Sigmoid colon (tissue), 4 donors: ENCODE measurements at regions not wholly inside any gene's neighbourhood (a gene's known extent, or its start where the extent isn't known, plus 50 kb on each side); places are given as distances from the start of the nearest gene placed in this dataset.

ENCODE experiments used
- POLR2A ChIP-seq, 2 donors: fragments of 450-650 bp; IDR thresholded peaks; one replicate each; pipeline ENCODE4 v1.6.1; 2016; ENCODE audit warnings: antibody characterized with exemption in 2 of 2, mild to moderate bottlenecking in 2 of 2, moderate library complexity in 2 of 2
- POLR2AphosphoS5 ChIP-seq, 4 donors: sonication (generic); formaldehyde crosslinking; IDR thresholded peaks; one replicate each; pipeline ENCODE4 v1.6.1; 2017; ENCODE audit warnings: antibody characterized with exemption in 4 of 4
- TF ChIP-seq, protein P1 (sequence below), 4 experiments: fragments of 450-650 bp in 3 of 4; fragments of 200-600 bp in 1 of 4; IDR thresholded peaks; one replicate each; pipeline ENCODE4 v1.5.1; 2016 to 2019; ENCODE audit warnings: antibody characterized with exemption in 4 of 4, mild to moderate bottlenecking in 3 of 4, moderate library complexity in 2 of 4

GRCh38 chr13:111971891-111972780, 94.8 kb upstream of the SOX1 start:
- TF ChIP-seq, protein P1, sequence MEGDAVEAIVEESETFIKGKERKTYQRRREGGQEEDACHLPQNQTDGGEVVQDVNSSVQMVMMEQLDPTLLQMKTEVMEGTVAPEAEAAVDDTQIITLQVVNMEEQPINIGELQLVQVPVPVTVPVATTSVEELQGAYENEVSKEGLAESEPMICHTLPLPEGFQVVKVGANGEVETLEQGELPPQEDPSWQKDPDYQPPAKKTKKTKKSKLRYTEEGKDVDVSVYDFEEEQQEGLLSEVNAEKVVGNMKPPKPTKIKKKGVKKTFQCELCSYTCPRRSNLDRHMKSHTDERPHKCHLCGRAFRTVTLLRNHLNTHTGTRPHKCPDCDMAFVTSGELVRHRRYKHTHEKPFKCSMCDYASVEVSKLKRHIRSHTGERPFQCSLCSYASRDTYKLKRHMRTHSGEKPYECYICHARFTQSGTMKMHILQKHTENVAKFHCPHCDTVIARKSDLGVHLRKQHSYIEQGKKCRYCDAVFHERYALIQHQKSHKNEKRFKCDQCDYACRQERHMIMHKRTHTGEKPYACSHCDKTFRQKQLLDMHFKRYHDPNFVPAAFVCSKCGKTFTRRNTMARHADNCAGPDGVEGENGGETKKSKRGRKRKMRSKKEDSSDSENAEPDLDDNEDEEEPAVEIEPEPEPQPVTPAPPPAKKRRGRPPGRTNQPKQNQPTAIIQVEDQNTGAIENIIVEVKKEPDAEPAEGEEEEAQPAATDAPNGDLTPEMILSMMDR (IDR thresholded peaks at IDR 0.05): no peak
- TF ChIP-seq POLR2A (IDR thresholded peaks at IDR 0.05): no peak
- TF ChIP-seq POLR2AphosphoS5 (IDR thresholded peaks at IDR 0.05): no peak
